GM06990 (cell line): ENCODE measurements at regions not wholly inside any gene's neighbourhood (a gene's known extent, or its start where the extent isn't known, plus 50 kb on each side); places are given as distances from the start of the nearest gene placed in this dataset.
"Not testable (repeated sequence)": the region's sequence is repeated elsewhere in the genome, so short reads cannot be mapped to it uniquely, and the experiment has no call there.

Experiments
- DNase-seq: peaks from one replicate; pipeline ENCODE4 v3.0.0-alpha.2; 2011; ENCODE audit not compliant: insufficient read length; ENCODE audit errors: extremely low read depth
- H3K27me3 ChIP-seq: replicated peaks from 2 replicates; pipeline ENCODE4 v1.6.0; 2011; ENCODE audit warnings: low read length; ENCODE audit not compliant: control insufficient read depth, insufficient read depth
- H3K36me3 ChIP-seq: 2 replicates; pipeline ENCODE4 v1.5.1; 2011; ENCODE audit warnings: low read length; ENCODE audit not compliant: control insufficient read depth, insufficient read depth
- H3K4me3 ChIP-seq: replicated peaks from 2 replicates; pipeline ENCODE4 v1.5.1; 2011; ENCODE audit warnings: low read depth, mild to moderate bottlenecking, control low read depth, low read length
- TF ChIP-seq, protein P1 (sequence below): IDR thresholded peaks from 2 replicates; pipeline ENCODE4 v1.5.1; 2011; ENCODE audit warnings: low read length, control low read depth, mild to moderate bottlenecking, inconsistent platforms; ENCODE audit not compliant: insufficient read depth, poor library complexity, severe bottlenecking

GRCh38 chr7:32691965-32692815 lies 196.9 kb downstream of the AVL9 start:
- DNase-seq: peak; percentile 13
- H3K4me3 ChIP-seq, H3K36me3 ChIP-seq, H3K27me3 ChIP-seq: not testable (repeated sequence)
- TF ChIP-seq, protein P1, sequence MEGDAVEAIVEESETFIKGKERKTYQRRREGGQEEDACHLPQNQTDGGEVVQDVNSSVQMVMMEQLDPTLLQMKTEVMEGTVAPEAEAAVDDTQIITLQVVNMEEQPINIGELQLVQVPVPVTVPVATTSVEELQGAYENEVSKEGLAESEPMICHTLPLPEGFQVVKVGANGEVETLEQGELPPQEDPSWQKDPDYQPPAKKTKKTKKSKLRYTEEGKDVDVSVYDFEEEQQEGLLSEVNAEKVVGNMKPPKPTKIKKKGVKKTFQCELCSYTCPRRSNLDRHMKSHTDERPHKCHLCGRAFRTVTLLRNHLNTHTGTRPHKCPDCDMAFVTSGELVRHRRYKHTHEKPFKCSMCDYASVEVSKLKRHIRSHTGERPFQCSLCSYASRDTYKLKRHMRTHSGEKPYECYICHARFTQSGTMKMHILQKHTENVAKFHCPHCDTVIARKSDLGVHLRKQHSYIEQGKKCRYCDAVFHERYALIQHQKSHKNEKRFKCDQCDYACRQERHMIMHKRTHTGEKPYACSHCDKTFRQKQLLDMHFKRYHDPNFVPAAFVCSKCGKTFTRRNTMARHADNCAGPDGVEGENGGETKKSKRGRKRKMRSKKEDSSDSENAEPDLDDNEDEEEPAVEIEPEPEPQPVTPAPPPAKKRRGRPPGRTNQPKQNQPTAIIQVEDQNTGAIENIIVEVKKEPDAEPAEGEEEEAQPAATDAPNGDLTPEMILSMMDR: peak; percentile 22

DNA sequence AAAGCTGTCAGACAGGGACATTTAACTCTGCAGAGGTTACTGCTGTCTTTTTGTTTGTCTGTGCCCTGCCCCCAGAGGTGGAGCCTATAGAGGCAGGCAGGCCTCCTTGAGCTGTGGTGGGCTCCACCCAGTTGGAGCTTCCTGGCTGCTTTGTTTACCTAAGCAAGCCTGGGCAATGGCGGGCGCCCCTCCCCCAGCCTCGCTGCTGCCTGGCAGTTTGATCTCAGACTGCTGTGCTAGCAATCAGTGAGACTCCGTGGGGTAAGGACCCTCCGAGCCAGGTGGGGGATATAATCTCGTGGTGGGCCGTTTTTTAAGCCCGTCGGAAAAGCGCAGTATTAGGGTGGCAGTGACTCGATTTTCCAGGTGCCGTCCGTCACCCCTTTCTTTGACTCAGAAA lies 192.8 kb downstream of the AVL9 start:
- not testable (repeated sequence) for DNase-seq, H3K4me3 ChIP-seq, H3K27me3 ChIP-seq

DNA sequence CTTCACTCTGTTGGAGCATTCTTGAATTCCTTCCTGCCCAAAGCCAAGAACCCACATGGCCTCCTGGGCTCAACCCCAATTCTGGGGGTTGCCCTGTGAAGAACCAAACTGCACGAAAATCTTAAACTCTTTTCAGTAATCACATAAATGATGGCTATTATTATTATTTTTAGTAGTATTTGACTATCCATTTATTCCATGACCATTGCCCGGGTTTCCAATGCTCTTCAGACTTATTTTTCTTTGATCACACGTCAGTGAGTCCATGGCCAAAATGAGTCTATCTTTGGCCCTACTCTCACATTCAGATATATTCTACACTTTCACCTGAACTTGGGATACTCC lies 185.9 kb downstream of the AVL9 start:
- H3K36me3 ChIP-seq: no peaks in the 10 kb centered on the region
- no peak overlapping the region for H3K4me3 ChIP-seq
- no peaks in the 10 kb centered on the region for H3K27me3 ChIP-seq
- TF ChIP-seq, protein P1: no peak
- DNase-seq: no peak

More for the DNA sequence above, 192.8 kb downstream of the AVL9 start:
- not testable (repeated sequence) for H3K36me3 ChIP-seq

DNA sequence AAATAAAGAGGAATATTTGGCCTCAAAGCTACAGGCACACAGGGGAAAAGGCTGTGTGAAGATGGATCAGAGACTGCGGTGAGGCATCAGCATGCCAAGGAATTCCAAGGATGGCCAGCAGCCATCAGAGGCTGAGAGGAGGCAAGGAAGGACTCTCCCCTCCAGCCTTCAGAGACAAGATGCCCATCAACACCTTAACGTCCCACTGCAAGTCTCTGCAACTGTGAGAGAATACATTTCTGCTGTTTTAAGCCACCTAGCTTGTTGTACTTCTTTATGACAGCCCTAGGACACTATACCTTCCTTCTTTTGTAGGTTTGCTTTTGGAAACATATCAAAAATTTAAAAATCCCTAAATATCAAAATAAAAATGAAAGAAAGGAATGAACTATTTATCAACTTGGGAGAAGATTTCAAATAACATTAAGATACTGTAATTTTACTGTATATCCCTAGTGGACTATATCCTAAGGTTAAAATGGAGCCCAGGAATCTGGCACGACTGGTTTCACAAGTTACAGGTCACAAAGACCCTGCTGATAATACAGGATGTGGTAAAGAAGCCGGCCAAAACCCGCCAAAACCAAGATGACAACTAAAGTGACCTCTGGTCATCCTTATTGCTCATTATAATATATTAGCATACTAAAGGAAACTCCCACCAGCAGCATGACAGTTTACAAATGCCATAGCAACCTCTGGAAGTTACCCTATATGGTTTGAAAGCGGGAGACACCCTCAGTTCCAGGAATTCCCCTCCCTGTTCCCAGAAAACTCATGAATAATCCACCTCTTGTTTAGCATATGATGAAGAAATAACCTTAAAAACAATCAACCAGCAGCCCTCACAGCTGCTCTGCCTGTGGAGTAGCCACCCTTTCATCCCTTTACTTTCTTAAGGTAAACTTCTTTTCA lies 185.2 kb downstream of the AVL9 start:
- DNase-seq: no peak
- TF ChIP-seq, protein P1: no peak
- Histone ChIP-seq H3K36me3 (no peaks in the 10 kb centered on the region), H3K27me3 (no peaks in the 10 kb centered on the region), H3K4me3 (no peak overlapping the region)

GRCh38 chr7:32679192-32679591 lies 183.9 kb downstream of the AVL9 start:
- no peaks in the 10 kb centered on the region for H3K36me3 ChIP-seq
- TF ChIP-seq, protein P1: no peak
- no peaks in the 10 kb centered on the region for H3K27me3 ChIP-seq
- H3K4me3 ChIP-seq: no peak overlapping the region
- no peak for DNase-seq

DNA sequence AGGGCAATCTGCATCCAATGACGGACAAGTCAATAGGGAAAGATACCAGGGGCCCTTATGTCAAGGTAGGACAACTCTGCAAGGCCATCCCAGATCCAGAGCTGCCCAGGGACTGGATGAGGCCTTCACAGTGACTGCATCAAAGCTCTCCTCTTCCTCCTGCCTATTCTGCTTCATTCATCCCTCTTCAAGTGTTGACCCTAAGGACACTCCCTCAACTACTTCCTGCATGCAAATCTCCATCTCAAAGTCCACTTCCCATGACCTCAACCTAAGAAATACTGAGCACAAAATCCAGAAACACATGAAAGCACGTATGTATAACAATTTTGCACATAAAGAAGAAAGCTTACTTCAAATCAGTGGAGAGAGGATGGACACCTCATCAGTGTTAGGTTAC lies 182.3 kb downstream of the AVL9 start:
- no peak for DNase-seq
- TF ChIP-seq, protein P1: no peak

More for the DNA sequence above, 182.3 kb downstream of the AVL9 start:
- Histone ChIP-seq H3K27me3 (no peaks in the 10 kb centered on the region), H3K36me3 (no peaks in the 10 kb centered on the region), H3K4me3 (no peak overlapping the region)
